ENCODE measurements at regions not wholly inside any gene's neighbourhood (a gene's known extent, or its start where the extent isn't known, plus 50 kb on each side); places are given as distances from the start of the nearest gene placed in this dataset.

DNA sequence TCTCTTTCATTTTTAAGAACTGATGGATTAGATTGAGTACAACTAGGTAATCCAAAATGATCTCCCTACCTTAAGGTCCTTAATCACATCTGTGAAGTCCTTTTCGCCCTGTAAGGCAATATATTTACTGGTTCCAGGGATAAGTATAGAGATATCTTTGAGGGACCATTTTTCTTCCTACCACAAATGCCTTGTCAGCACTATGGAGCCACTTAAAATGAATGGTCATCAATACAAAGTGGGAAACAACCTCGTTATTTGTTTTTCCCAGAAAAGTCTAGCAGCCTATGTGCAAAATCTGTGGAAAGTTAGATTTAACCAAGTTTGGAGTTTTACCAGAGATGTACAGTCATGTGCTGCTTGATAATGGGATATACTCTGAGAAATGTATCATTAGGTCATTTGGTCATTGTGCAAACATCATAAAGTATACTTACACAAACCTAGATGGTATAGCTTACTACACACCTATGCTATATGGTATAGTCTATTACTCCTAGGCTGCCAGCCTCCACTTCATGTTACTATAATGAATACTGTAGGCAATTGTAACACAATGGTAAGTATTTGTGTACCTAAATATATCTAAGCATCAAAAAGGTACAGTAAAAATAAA is 366.2 kb upstream of the TMEM229A start:
- no peak for TF ChIP-seq EZH2 (IDR thresholded peaks at IDR 0.05; ENCODE audit: borderline replicate concordance, low read depth, low read length, severe bottlenecking)
- TF ChIP-seq CTCF (IDR thresholded peaks at IDR 0.05; ENCODE audit: borderline replicate concordance, extremely low read depth, low read length, poor library complexity, severe bottlenecking) = no peak
- Histone ChIP-seq H3K27me3 (ENCODE audit: insufficient read depth, low read length, poor library complexity) (no peaks in the 10 kb centered on the region), H3K36me3 (ENCODE audit: insufficient read depth, low read length) (no peaks in the 10 kb centered on the region), H3K9me3 (ENCODE audit: insufficient read depth, low read length, severe bottlenecking) (no peaks in the 10 kb centered on the region), H3K9ac (ENCODE audit: low read depth, low read length) (no peak overlapping the region), H3K4me1 (ENCODE audit: insufficient read depth, low read length) (no peaks in the 10 kb centered on the region), H3K79me2 (ENCODE audit: insufficient read depth, low read length) (no peaks in the 10 kb centered on the region), H2AFZ (ENCODE audit: low read depth, low read length) (no peak overlapping the region), H4K20me1 (ENCODE audit: insufficient read depth, low read length) (no peaks in the 10 kb centered on the region), H3K27ac (ENCODE audit: low read length) (no peak overlapping the region), H3K4me2 (ENCODE audit: insufficient read depth, low read length) (no peak overlapping the region), H3K4me3 (ENCODE audit: low read depth in 1 of 2, low read length in 2 of 2) (no peak overlapping the region)
- DNase-seq (no peak), ATAC-seq (ENCODE audit: insufficient read depth, low read depth) (no peak)

DNA sequence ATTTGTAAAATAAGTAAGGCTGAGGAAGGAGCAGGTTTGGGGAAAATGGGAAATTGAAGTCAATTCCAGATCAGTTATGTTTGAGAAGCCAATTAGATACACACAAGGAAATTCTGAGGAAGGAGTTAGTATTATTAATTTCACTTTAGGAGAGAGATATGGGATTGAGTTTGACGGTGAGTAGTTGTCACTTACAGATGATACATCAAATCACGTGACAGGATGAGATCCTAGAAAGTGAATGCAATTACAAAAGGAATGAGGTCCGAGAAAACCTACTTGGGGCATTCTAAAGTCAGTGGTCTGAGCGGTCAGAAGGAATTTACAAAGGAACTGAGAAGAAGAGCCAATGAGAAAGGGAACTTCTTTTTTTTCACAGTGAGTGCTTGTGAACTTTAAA is 364.3 kb upstream of the TMEM229A start:
- Histone ChIP-seq H3K4me1 (ENCODE audit: insufficient read depth, low read length) (no peaks in the 10 kb centered on the region), H3K79me2 (ENCODE audit: insufficient read depth, low read length) (no peaks in the 10 kb centered on the region), H3K4me3 (ENCODE audit: low read depth in 1 of 2, low read length in 2 of 2) (no peak overlapping the region), H3K4me2 (ENCODE audit: insufficient read depth, low read length) (no peak overlapping the region), H3K36me3 (ENCODE audit: insufficient read depth, low read length) (no peaks in the 10 kb centered on the region), H3K27me3 (ENCODE audit: insufficient read depth, low read length, poor library complexity) (no peaks in the 10 kb centered on the region), H3K9ac (ENCODE audit: low read depth, low read length) (no peak overlapping the region), H4K20me1 (ENCODE audit: insufficient read depth, low read length) (no peaks in the 10 kb centered on the region), H3K27ac (ENCODE audit: low read length) (no peak overlapping the region), H3K9me3 (ENCODE audit: insufficient read depth, low read length, severe bottlenecking) (no peaks in the 10 kb centered on the region), H2AFZ (ENCODE audit: low read depth, low read length) (no peak overlapping the region)
- ATAC-seq (ENCODE audit: insufficient read depth, low read depth) = no peak
- no peak for TF ChIP-seq EZH2 (IDR thresholded peaks at IDR 0.05; ENCODE audit: borderline replicate concordance, low read depth, low read length, severe bottlenecking)
- TF ChIP-seq CTCF (IDR thresholded peaks at IDR 0.05; ENCODE audit: borderline replicate concordance, extremely low read depth, low read length, poor library complexity, severe bottlenecking) = no peak
- DNase-seq = no peak

- no peak for DNase-seq
- Histone ChIP-seq H3K79me2 (ENCODE audit: insufficient read depth, low read length) (no peaks in the 10 kb centered on the region), H3K27ac (ENCODE audit: low read length) (no peak overlapping the region), H4K20me1 (ENCODE audit: insufficient read depth, low read length) (no peaks in the 10 kb centered on the region), H3K27me3 (ENCODE audit: insufficient read depth, low read length, poor library complexity) (no peaks in the 10 kb centered on the region), H2AFZ (ENCODE audit: low read depth, low read length) (no peak overlapping the region), H3K9me3 (ENCODE audit: insufficient read depth, low read length, severe bottlenecking) (no peaks in the 10 kb centered on the region), H3K9ac (ENCODE audit: low read depth, low read length) (no peak overlapping the region), H3K36me3 (ENCODE audit: insufficient read depth, low read length) (no peaks in the 10 kb centered on the region), H3K4me1 (ENCODE audit: insufficient read depth, low read length) (no peaks in the 10 kb centered on the region), H3K4me2 (ENCODE audit: insufficient read depth, low read length) (no peak overlapping the region), H3K4me3 (ENCODE audit: low read depth in 1 of 2, low read length in 2 of 2) (no peak overlapping the region)
- no peak for TF ChIP-seq CTCF (IDR thresholded peaks at IDR 0.05; ENCODE audit: borderline replicate concordance, extremely low read depth, low read length, poor library complexity, severe bottlenecking)
- no peak for ATAC-seq (ENCODE audit: insufficient read depth, low read depth)
Observed at GRCh38 chr7:124390301-124390700, 357.4 kb upstream of the TMEM229A start.

- H3K27me3 ChIP-seq (ENCODE audit: insufficient read depth, low read length, poor library complexity) = no peaks in the 10 kb centered on the region
- no peak for DNase-seq
Observed at GRCh38 chr7:124388751-124389150, 355.9 kb upstream of the TMEM229A start.

More at GRCh38 chr7:124388751-124389150, 355.9 kb upstream of the TMEM229A start:
- H3K79me2 ChIP-seq (ENCODE audit: insufficient read depth, low read length) = no peaks in the 10 kb centered on the region
- no peak overlapping the region for H3K27ac ChIP-seq (ENCODE audit: low read length)
- H4K20me1 ChIP-seq (ENCODE audit: insufficient read depth, low read length) = no peaks in the 10 kb centered on the region
- no peaks in the 10 kb centered on the region for H3K9me3 ChIP-seq (ENCODE audit: insufficient read depth, low read length, severe bottlenecking)
- no peaks in the 10 kb centered on the region for H3K4me1 ChIP-seq (ENCODE audit: insufficient read depth, low read length)
- H2AFZ ChIP-seq (ENCODE audit: low read depth, low read length) = no peak overlapping the region
- no peak for ATAC-seq (ENCODE audit: insufficient read depth, low read depth)
- TF ChIP-seq EZH2 (IDR thresholded peaks at IDR 0.05; ENCODE audit: borderline replicate concordance, low read depth, low read length, severe bottlenecking) (no peak), CTCF (IDR thresholded peaks at IDR 0.05; ENCODE audit: borderline replicate concordance, extremely low read depth, low read length, poor library complexity, severe bottlenecking) (no peak)
- H3K4me2 ChIP-seq (ENCODE audit: insufficient read depth, low read length) = no peak overlapping the region
- H3K36me3 ChIP-seq (ENCODE audit: insufficient read depth, low read length) = no peaks in the 10 kb centered on the region
- no peak overlapping the region for H3K4me3 ChIP-seq (ENCODE audit: low read depth in 1 of 2, low read length in 2 of 2)
- H3K9ac ChIP-seq (ENCODE audit: low read depth, low read length) = no peak overlapping the region
